ENCODE measurements at regions not wholly inside any gene's neighbourhood (a gene's known extent, or its start where the extent isn't known, plus 50 kb on each side); places are given as distances from the start of the nearest gene placed in this dataset.
A peak's percentile ranks its signal among the peaks of the same experiment; 100 is the strongest.

DNA sequence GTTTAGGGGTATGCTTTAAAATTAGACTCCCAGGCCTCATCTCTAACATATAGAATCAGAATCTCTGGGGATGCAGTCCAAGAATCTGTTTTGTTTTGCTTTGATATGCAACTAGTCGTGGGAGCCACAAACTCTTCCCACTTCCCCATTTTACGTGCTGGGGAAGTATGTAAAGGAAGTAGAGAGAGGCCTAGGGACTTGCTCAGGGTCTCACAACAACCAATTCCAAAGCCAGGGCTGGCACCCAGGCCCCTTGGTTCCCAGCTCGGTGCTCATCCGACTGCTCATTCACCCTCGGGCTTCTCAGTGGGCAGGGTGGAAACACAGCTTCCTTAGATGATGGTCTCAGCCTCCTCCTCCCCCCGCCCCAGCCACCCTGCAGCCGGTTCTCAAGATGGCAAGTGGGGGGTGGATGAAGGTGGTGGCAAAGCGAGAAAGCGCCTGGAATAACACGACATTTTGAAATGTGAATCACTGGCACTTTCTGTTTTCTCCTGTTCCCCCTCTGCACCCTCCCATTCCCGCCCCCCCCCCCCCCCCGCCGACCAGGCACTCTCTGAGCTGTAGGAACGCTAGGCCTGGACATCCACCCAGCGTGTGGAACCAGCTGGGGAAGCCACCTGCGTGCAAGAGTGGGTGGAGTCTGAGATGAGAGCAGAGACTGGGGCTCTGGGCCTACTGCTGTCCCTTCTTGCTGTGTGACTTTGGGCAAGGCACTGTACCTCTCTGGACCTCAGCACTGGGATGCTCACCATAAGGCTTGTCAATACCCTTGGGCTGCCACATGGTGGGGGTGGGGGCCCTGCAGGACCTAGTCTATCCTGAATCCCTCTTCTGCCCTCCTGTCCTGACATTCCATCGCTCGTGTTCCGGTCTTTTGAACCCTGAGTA lies 214.5 kb downstream of the RPLP1 start:
- no peak overlapping the region for H2AFZ ChIP-seq (ENCODE audit: low read depth, low read length)
- H3K27ac ChIP-seq (ENCODE audit: low read length, poor library complexity, severe bottlenecking), result no peak overlapping the region
- H2BK12ac ChIP-seq (ENCODE audit: low read length in 2 of 2), result no peak overlapping the region
- H4K91ac ChIP-seq (ENCODE audit: low read length), result no peak overlapping the region
- H3K4me2 ChIP-seq (ENCODE audit: low read length, poor library complexity, severe bottlenecking), result no peak overlapping the region
- H3K79me1 ChIP-seq (replicated peaks; ENCODE audit: low read length, poor library complexity, severe bottlenecking), result no peaks in the 10 kb centered on the region
- DNase-seq, result no peak
- H3K4me1 ChIP-seq (ENCODE audit: control insufficient read depth, insufficient read depth, low read depth, low read length), result peaks cover 5% of the 10 kb centered on the region
- H2AK5ac ChIP-seq (ENCODE audit: low read length, severe bottlenecking), result no peak overlapping the region
- H3K36me3 ChIP-seq (ENCODE audit: control insufficient read depth in 1 of 2, insufficient read depth in 2 of 2, low read depth in 1 of 2, low read length in 2 of 2), result no peaks in the 10 kb centered on the region
- H2BK5ac ChIP-seq (ENCODE audit: low read depth, low read length, poor library complexity, severe bottlenecking), result no peak overlapping the region
- no peak overlapping the region for H2BK120ac ChIP-seq (ENCODE audit: low read depth, low read length)
- H3K9ac ChIP-seq (ENCODE audit: low read length), result no peak overlapping the region
- H3K14ac ChIP-seq (ENCODE audit: low read length in 2 of 2), result no peak overlapping the region
- H3K4ac ChIP-seq (ENCODE audit: low read depth in 1 of 2, low read length in 2 of 2), result no peak overlapping the region
- H2BK15ac ChIP-seq (ENCODE audit: low read depth, poor library complexity, severe bottlenecking), result no peak overlapping the region
- peaks cover 37 to 69% of the 10 kb centered on the region in 2 experiments for H3K27me3 ChIP-seq (ENCODE audit: control insufficient read depth in 1 of 2, insufficient read depth in 1 of 2, low read length in 2 of 2)
- H3K4me3 ChIP-seq (ENCODE audit: insufficient read depth in 1 of 2, low read depth in 1 of 2, low read length in 2 of 2), result no peak overlapping the region
- H3K9me3 ChIP-seq (ENCODE audit: control insufficient read depth, low read length), result no peaks in the 10 kb centered on the region
- 80% methylated on average over 9 of the region's 19 CpGs for WGBS
- no peak overlapping the region for H3K18ac ChIP-seq (ENCODE audit: low read depth in 1 of 2, low read length in 2 of 2)
- H4K8ac ChIP-seq (ENCODE audit: low read length), result no peak overlapping the region
- H3K23ac ChIP-seq (ENCODE audit: low read length in 2 of 2), result no peak overlapping the region

GRCh38 chr15:69668039-69668705 lies 215.6 kb downstream of the RPLP1 start:
- Histone ChIP-seq H2AK5ac (ENCODE audit: low read length, severe bottlenecking) (no peak overlapping the region), H3K36me3 (ENCODE audit: control insufficient read depth in 1 of 2, insufficient read depth in 2 of 2, low read depth in 1 of 2, low read length in 2 of 2) (no peaks in the 10 kb centered on the region), H2AFZ (ENCODE audit: low read depth, low read length) (no peak overlapping the region), H3K4ac (ENCODE audit: low read depth in 1 of 2, low read length in 2 of 2) (no peak overlapping the region), H3K27ac (ENCODE audit: low read length, poor library complexity, severe bottlenecking) (no peak overlapping the region), H4K8ac (ENCODE audit: low read length) (no peak overlapping the region), H2BK12ac (ENCODE audit: low read length in 2 of 2) (no peak overlapping the region), H3K9me3 (ENCODE audit: control insufficient read depth, low read length) (no peaks in the 10 kb centered on the region), H4K91ac (ENCODE audit: low read length) (no peak overlapping the region), H2BK5ac (ENCODE audit: low read depth, low read length, poor library complexity, severe bottlenecking) (no peak overlapping the region), H3K4me1 (ENCODE audit: control insufficient read depth, insufficient read depth, low read depth, low read length) (peaks cover 5% of the 10 kb centered on the region), H3K18ac (ENCODE audit: low read depth in 1 of 2, low read length in 2 of 2) (no peak overlapping the region), H3K23ac (ENCODE audit: low read length in 2 of 2) (no peak overlapping the region), H2BK15ac (ENCODE audit: low read depth, poor library complexity, severe bottlenecking) (no peak overlapping the region), H3K4me2 (ENCODE audit: low read length, poor library complexity, severe bottlenecking) (no peak overlapping the region), H3K4me3 (ENCODE audit: insufficient read depth in 1 of 2, low read depth in 1 of 2, low read length in 2 of 2) (no peak overlapping the region), H3K9ac (ENCODE audit: low read length) (no peak overlapping the region), H3K79me1 (replicated peaks; ENCODE audit: low read length, poor library complexity, severe bottlenecking) (no peaks in the 10 kb centered on the region), H3K27me3 (ENCODE audit: control insufficient read depth in 1 of 2, insufficient read depth in 1 of 2, low read length in 2 of 2) (peaks cover 38 to 66% of the 10 kb centered on the region in 2 experiments), H3K14ac (ENCODE audit: low read length in 2 of 2) (no peak overlapping the region), H2BK120ac (ENCODE audit: low read depth, low read length) (no peak overlapping the region)
- WGBS, result 59% methylated on average over 5 of the region's 6 CpGs
- DNase-seq, result no peak

DNA sequence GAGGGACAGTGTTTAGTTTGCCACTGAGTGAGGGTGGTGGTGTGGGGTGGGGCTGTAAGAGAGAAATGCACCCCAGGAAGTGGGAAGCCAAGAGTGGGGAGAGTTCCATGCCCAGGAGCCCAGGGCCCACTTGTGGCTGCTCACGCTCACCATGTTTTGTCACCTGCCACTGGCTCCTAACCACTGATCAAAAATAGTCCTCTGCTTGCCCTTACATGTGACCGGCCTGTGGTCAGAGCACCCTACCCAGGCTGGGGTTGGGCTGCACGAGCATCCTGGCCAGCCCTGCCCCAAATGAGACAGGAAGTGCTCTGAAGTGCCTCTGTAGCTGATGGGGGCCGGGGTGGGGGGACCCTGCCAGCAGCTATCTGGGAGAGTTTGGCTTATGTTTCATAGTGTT lies 216.3 kb downstream of the RPLP1 start:
- 84% methylated on average over 4 of the region's 4 CpGs for WGBS
- H2BK5ac ChIP-seq (ENCODE audit: low read depth, low read length, poor library complexity, severe bottlenecking), result no peak overlapping the region
- H3K79me1 ChIP-seq (replicated peaks; ENCODE audit: low read length, poor library complexity, severe bottlenecking), result no peaks in the 10 kb centered on the region

GRCh38 chr15:69669446-69669845 lies 216.8 kb downstream of the RPLP1 start:
- H2AK5ac ChIP-seq (ENCODE audit: low read length, severe bottlenecking), result no peak overlapping the region
- no peak overlapping the region for H3K4ac ChIP-seq (ENCODE audit: low read depth in 1 of 2, low read length in 2 of 2)
- DNase-seq, result no peak
- no peak overlapping the region for H3K4me3 ChIP-seq (ENCODE audit: insufficient read depth in 1 of 2, low read depth in 1 of 2, low read length in 2 of 2)
- no peak overlapping the region for H3K14ac ChIP-seq (ENCODE audit: low read length in 2 of 2)
- H3K9ac ChIP-seq (ENCODE audit: low read length), result no peak overlapping the region
- no peaks in the 10 kb centered on the region for H3K9me3 ChIP-seq (ENCODE audit: control insufficient read depth, low read length)
- peaks cover 34 to 66% of the 10 kb centered on the region in 2 experiments for H3K27me3 ChIP-seq (ENCODE audit: control insufficient read depth in 1 of 2, insufficient read depth in 1 of 2, low read length in 2 of 2)
- no peaks in the 10 kb centered on the region for H3K36me3 ChIP-seq (ENCODE audit: control insufficient read depth in 1 of 2, insufficient read depth in 2 of 2, low read depth in 1 of 2, low read length in 2 of 2)
- peaks cover 5% of the 10 kb centered on the region for H3K4me1 ChIP-seq (ENCODE audit: control insufficient read depth, insufficient read depth, low read depth, low read length)
- H3K23ac ChIP-seq (ENCODE audit: low read length in 2 of 2), result no peak overlapping the region
- no peak overlapping the region for H2BK5ac ChIP-seq (ENCODE audit: low read depth, low read length, poor library complexity, severe bottlenecking)
- no peak overlapping the region for H3K4me2 ChIP-seq (ENCODE audit: low read length, poor library complexity, severe bottlenecking)
- no peak overlapping the region for H4K91ac ChIP-seq (ENCODE audit: low read length)
- H2BK12ac ChIP-seq (ENCODE audit: low read length in 2 of 2), result no peak overlapping the region
- 73% methylated on average over 3 of the region's 3 CpGs for WGBS
- H3K18ac ChIP-seq (ENCODE audit: low read depth in 1 of 2, low read length in 2 of 2), result no peak overlapping the region
- no peak overlapping the region for H2BK120ac ChIP-seq (ENCODE audit: low read depth, low read length)
- H3K79me1 ChIP-seq (replicated peaks; ENCODE audit: low read length, poor library complexity, severe bottlenecking), result no peaks in the 10 kb centered on the region
- H4K8ac ChIP-seq (ENCODE audit: low read length), result no peak overlapping the region
- H2AFZ ChIP-seq (ENCODE audit: low read depth, low read length), result no peak overlapping the region
- H2BK15ac ChIP-seq (ENCODE audit: low read depth, poor library complexity, severe bottlenecking), result no peak overlapping the region
- no peak overlapping the region for H3K27ac ChIP-seq (ENCODE audit: low read length, poor library complexity, severe bottlenecking)

More for the DNA sequence above, 216.3 kb downstream of the RPLP1 start:
- Histone ChIP-seq H3K14ac (ENCODE audit: low read length in 2 of 2) (peak overlapping the region in 1 of 2 experiments; percentile 71), H2AK5ac (ENCODE audit: low read length, severe bottlenecking) (no peak overlapping the region), H3K18ac (ENCODE audit: low read depth in 1 of 2, low read length in 2 of 2) (no peak overlapping the region), H3K4me1 (ENCODE audit: control insufficient read depth, insufficient read depth, low read depth, low read length) (peaks cover 5% of the 10 kb centered on the region), H2BK120ac (ENCODE audit: low read depth, low read length) (no peak overlapping the region), H3K36me3 (ENCODE audit: control insufficient read depth in 1 of 2, insufficient read depth in 2 of 2, low read depth in 1 of 2, low read length in 2 of 2) (no peaks in the 10 kb centered on the region), H3K27ac (ENCODE audit: low read length, poor library complexity, severe bottlenecking) (no peak overlapping the region), H3K4me3 (ENCODE audit: insufficient read depth in 1 of 2, low read depth in 1 of 2, low read length in 2 of 2) (no peak overlapping the region), H3K9me3 (ENCODE audit: control insufficient read depth, low read length) (no peaks in the 10 kb centered on the region), H2BK15ac (ENCODE audit: low read depth, poor library complexity, severe bottlenecking) (no peak overlapping the region), H3K4me2 (ENCODE audit: low read length, poor library complexity, severe bottlenecking) (no peak overlapping the region), H2BK12ac (ENCODE audit: low read length in 2 of 2) (no peak overlapping the region), H3K9ac (ENCODE audit: low read length) (no peak overlapping the region), H2AFZ (ENCODE audit: low read depth, low read length) (no peak overlapping the region), H4K91ac (ENCODE audit: low read length) (no peak overlapping the region), H4K8ac (ENCODE audit: low read length) (no peak overlapping the region), H3K4ac (ENCODE audit: low read depth in 1 of 2, low read length in 2 of 2) (no peak overlapping the region), H3K27me3 (ENCODE audit: control insufficient read depth in 1 of 2, insufficient read depth in 1 of 2, low read length in 2 of 2) (peaks cover 34 to 66% of the 10 kb centered on the region in 2 experiments), H3K23ac (ENCODE audit: low read length in 2 of 2) (no peak overlapping the region)
- DNase-seq, result no peak
